SK-N-SH treated with all-trans-retinoic acid at 6 μM for 48 hours (cell line): ENCODE measurements at regions not wholly inside any gene's neighbourhood (a gene's known extent, or its start where the extent isn't known, plus 50 kb on each side); places are given as distances from the start of the nearest gene placed in this dataset.

Experiments
- ATAC-seq: fragments of 200-7000 bp; cut with Tn5 transposase; 3 replicates; pipeline ENCODE4 v1.9.1; 2020; ENCODE audit warnings: mild to moderate bottlenecking, moderate library complexity
- ARNTL ChIP-seq: fragments of 450-650 bp; formaldehyde crosslinking; IDR thresholded peaks from 2 replicates; pipeline ENCODE4 v1.5.0; 2020; ENCODE audit warnings: low read depth, mild to moderate bottlenecking, moderate library complexity, borderline replicate concordance
- BACH2 ChIP-seq: fragments of 250-450 bp; sonication (Bioruptor Pico); IDR thresholded peaks from 2 replicates; pipeline ENCODE4 v1.9.0; 2021; ENCODE audit warnings: mild to moderate bottlenecking, borderline replicate concordance
- CSDC2 ChIP-seq: fragments of 250-450 bp; sonication (Bioruptor Pico); IDR thresholded peaks from 2 replicates; pipeline ENCODE4 v1.5.0; 2020; ENCODE audit warnings: mild to moderate bottlenecking, moderate library complexity
- GLIS3 ChIP-seq: fragments of 250-450 bp; sonication (Bioruptor Pico); IDR thresholded peaks from 2 replicates; pipeline ENCODE4 v1.5.0; 2020; ENCODE audit warnings: mild to moderate bottlenecking, moderate library complexity
- ISL1 ChIP-seq: fragments of 250-450 bp; sonication (Bioruptor Pico); IDR thresholded peaks from 2 replicates; pipeline ENCODE4 v2.1.2; 2022; ENCODE audit warnings: mild to moderate bottlenecking, moderate library complexity
- PPARA ChIP-seq: fragments of 250-450 bp; sonication (Bioruptor Pico); IDR thresholded peaks from 2 replicates; pipeline ENCODE4 v1.5.0; 2020; ENCODE audit warnings: mild to moderate bottlenecking, borderline replicate concordance
- RARB ChIP-seq: fragments of 250-450 bp; sonication (Bioruptor Pico); IDR thresholded peaks from 2 replicates; pipeline ENCODE4 v1.8.0; 2021; ENCODE audit warnings: mild to moderate bottlenecking, moderate library complexity
- SNAI2 ChIP-seq: fragments of 250-450 bp; sonication (Bioruptor Pico); IDR thresholded peaks from 2 replicates; pipeline ENCODE4 v1.5.0; 2020; ENCODE audit warnings: mild to moderate bottlenecking, moderate library complexity
- TOX ChIP-seq: fragments of 250-450 bp; sonication (Bioruptor Pico); IDR thresholded peaks from 2 replicates; pipeline ENCODE4 v1.8.0; 2021; ENCODE audit warnings: mild to moderate bottlenecking, moderate library complexity, borderline replicate concordance
- ZFP3 ChIP-seq: fragments of 250-450 bp; sonication (Bioruptor Pico); IDR thresholded peaks from 2 replicates; pipeline ENCODE4 v1.5.0; 2020; ENCODE audit warnings: mild to moderate bottlenecking, moderate library complexity
- ZFP30 ChIP-seq: fragments of 450-650 bp; formaldehyde crosslinking; IDR thresholded peaks from 2 replicates; pipeline ENCODE4 v1.5.0; 2022; ENCODE audit warnings: mild to moderate bottlenecking, moderate library complexity
- ZNF70 ChIP-seq: fragments of 450-650 bp; formaldehyde crosslinking; IDR thresholded peaks from 2 replicates; pipeline ENCODE4 v1.5.0; 2020; ENCODE audit warnings: mild to moderate bottlenecking, moderate library complexity
- ZNF8 ChIP-seq: fragments of 450-650 bp; formaldehyde crosslinking; IDR thresholded peaks from 2 replicates; pipeline ENCODE4 v1.5.0; 2020; ENCODE audit warnings: mild to moderate bottlenecking, moderate library complexity
- TF ChIP-seq, protein P1 (sequence below): fragments of 250-450 bp; sonication (Bioruptor Pico); IDR thresholded peaks from 2 replicates; pipeline ENCODE4 v1.8.0; 2021; ENCODE audit warnings: low read depth, mild to moderate bottlenecking, moderate library complexity, borderline replicate concordance
- TF ChIP-seq, protein P2 (sequence below): fragments of 250-450 bp; sonication (Bioruptor Pico); IDR thresholded peaks from 2 replicates; pipeline ENCODE4 v1.5.1; 2021; ENCODE audit warnings: mild to moderate bottlenecking, moderate library complexity
- TF ChIP-seq, protein P3 (sequence below): fragments of 250-450 bp; sonication (Bioruptor Pico); IDR thresholded peaks from 2 replicates; pipeline ENCODE4 v1.5.1; 2020; ENCODE audit warnings: low read depth, mild to moderate bottlenecking, moderate library complexity
- TF ChIP-seq, protein P4 (sequence below): fragments of 250-450 bp; sonication (Bioruptor Pico); IDR thresholded peaks from 2 replicates; pipeline ENCODE4 v1.8.0; 2020; ENCODE audit warnings: mild to moderate bottlenecking, moderate library complexity, borderline replicate concordance
- TF ChIP-seq, protein P5 (sequence below): fragments of 250-450 bp; sonication (Bioruptor Pico); IDR thresholded peaks from 2 replicates; pipeline ENCODE4 v1.5.0; 2020; ENCODE audit warnings: mild to moderate bottlenecking, moderate library complexity

DNA sequence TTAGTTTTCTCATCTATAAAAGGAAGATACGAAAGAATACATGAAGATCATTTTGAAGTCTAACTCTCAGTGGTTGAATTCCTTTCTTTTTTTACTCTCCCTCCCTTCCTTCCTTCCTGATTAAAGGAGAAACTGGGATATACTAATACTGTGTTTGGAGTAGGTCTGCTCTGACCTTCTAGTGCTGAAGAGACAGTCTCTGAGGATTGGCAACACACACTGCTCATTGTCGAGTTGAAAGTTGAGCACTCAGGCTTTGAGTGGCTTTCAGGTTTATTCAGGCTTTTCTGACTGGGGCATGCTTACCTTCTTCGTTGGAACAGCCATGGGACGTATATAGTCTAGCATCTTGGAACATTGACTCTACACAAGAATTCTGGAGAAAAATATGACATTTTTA, 86.9 kb upstream of the RPS23 start:
- no peak for ATAC-seq
- TF ChIP-seq GLIS3 (CRISPR knock-in tag): no peak
- no peak for TF ChIP-seq RARB
- TF ChIP-seq ZFP30 (CRISPR knock-in tag): no peak
- TF ChIP-seq ISL1 (CRISPR knock-in tag): no peak
- TF ChIP-seq, protein P1, sequence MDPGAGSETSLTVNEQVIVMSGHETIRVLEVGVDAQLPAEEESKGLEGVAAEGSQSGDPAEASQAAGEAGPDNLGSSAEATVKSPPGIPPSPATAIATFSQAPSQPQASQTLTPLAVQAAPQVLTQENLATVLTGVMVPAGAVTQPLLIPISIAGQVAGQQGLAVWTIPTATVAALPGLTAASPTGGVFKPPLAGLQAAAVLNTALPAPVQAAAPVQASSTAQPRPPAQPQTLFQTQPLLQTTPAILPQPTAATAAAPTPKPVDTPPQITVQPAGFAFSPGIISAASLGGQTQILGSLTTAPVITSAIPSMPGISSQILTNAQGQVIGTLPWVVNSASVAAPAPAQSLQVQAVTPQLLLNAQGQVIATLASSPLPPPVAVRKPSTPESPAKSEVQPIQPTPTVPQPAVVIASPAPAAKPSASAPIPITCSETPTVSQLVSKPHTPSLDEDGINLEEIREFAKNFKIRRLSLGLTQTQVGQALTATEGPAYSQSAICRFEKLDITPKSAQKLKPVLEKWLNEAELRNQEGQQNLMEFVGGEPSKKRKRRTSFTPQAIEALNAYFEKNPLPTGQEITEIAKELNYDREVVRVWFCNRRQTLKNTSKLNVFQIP (CRISPR knock-in tag): no peak
- TF ChIP-seq ZNF70 (CRISPR knock-in tag): no peak
- TF ChIP-seq PPARA: no peak
- TF ChIP-seq, protein P2, sequence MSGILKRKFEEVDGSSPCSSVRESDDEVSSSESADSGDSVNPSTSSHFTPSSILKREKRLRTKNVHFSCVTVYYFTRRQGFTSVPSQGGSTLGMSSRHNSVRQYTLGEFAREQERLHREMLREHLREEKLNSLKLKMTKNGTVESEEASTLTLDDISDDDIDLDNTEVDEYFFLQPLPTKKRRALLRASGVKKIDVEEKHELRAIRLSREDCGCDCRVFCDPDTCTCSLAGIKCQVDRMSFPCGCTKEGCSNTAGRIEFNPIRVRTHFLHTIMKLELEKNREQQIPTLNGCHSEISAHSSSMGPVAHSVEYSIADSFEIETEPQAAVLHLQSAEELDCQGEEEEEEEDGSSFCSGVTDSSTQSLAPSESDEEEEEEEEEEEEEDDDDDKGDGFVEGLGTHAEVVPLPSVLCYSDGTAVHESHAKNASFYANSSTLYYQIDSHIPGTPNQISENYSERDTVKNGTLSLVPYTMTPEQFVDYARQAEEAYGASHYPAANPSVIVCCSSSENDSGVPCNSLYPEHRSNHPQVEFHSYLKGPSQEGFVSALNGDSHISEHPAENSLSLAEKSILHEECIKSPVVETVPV (CRISPR knock-in tag): no peak
- TF ChIP-seq CSDC2 (CRISPR knock-in tag): no peak
- TF ChIP-seq, protein P3, sequence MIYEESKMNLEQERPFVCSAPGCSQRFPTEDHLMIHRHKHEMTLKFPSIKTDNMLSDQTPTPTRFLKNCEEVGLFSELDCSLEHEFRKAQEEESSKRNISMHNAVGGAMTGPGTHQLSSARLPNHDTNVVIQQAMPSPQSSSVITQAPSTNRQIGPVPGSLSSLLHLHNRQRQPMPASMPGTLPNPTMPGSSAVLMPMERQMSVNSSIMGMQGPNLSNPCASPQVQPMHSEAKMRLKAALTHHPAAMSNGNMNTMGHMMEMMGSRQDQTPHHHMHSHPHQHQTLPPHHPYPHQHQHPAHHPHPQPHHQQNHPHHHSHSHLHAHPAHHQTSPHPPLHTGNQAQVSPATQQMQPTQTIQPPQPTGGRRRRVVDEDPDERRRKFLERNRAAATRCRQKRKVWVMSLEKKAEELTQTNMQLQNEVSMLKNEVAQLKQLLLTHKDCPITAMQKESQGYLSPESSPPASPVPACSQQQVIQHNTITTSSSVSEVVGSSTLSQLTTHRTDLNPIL (CRISPR knock-in tag): no peak

DNA sequence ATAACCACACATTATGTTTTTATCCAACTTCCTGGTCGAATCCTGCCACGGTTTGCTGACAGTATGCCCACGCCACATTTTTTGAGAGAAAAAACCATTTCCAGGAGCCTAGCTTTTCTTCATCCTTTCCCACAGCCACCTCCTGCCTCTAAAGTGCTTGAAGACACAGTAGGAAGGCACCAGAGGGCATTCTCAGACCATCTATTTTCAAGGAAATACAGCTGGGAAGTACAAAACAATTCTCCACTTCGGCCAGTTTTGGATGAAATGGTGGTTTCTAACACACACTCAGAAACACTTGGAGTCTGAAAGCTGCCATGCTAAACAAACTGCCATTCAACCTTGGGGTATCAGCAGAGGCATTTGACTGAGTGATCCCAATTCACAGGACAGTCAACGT, 86.3 kb upstream of the RPS23 start:
- ATAC-seq: peak; percentile 97

More for the DNA sequence above, 86.3 kb upstream of the RPS23 start:
- TF ChIP-seq, protein P3 (CRISPR knock-in tag): no peak
- no peak for TF ChIP-seq PPARA
- TF ChIP-seq SNAI2: no peak
- TF ChIP-seq ZFP3: no peak
- no peak for TF ChIP-seq RARB
- no peak for TF ChIP-seq ARNTL (CRISPR knock-in tag)
- TF ChIP-seq, protein P2 (CRISPR knock-in tag): no peak
- TF ChIP-seq, protein P4, sequence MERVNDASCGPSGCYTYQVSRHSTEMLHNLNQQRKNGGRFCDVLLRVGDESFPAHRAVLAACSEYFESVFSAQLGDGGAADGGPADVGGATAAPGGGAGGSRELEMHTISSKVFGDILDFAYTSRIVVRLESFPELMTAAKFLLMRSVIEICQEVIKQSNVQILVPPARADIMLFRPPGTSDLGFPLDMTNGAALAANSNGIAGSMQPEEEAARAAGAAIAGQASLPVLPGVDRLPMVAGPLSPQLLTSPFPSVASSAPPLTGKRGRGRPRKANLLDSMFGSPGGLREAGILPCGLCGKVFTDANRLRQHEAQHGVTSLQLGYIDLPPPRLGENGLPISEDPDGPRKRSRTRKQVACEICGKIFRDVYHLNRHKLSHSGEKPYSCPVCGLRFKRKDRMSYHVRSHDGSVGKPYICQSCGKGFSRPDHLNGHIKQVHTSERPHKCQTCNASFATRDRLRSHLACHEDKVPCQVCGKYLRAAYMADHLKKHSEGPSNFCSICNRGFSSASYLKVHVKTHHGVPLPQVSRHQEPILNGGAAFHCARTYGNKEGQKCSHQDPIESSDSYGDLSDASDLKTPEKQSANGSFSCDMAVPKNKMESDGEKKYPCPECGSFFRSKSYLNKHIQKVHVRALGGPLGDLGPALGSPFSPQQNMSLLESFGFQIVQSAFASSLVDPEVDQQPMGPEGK (CRISPR knock-in tag): no peak
- TF ChIP-seq BACH2 (CRISPR knock-in tag): no peak
- TF ChIP-seq, protein P1 (CRISPR knock-in tag): no peak
- TF ChIP-seq, protein P5, sequence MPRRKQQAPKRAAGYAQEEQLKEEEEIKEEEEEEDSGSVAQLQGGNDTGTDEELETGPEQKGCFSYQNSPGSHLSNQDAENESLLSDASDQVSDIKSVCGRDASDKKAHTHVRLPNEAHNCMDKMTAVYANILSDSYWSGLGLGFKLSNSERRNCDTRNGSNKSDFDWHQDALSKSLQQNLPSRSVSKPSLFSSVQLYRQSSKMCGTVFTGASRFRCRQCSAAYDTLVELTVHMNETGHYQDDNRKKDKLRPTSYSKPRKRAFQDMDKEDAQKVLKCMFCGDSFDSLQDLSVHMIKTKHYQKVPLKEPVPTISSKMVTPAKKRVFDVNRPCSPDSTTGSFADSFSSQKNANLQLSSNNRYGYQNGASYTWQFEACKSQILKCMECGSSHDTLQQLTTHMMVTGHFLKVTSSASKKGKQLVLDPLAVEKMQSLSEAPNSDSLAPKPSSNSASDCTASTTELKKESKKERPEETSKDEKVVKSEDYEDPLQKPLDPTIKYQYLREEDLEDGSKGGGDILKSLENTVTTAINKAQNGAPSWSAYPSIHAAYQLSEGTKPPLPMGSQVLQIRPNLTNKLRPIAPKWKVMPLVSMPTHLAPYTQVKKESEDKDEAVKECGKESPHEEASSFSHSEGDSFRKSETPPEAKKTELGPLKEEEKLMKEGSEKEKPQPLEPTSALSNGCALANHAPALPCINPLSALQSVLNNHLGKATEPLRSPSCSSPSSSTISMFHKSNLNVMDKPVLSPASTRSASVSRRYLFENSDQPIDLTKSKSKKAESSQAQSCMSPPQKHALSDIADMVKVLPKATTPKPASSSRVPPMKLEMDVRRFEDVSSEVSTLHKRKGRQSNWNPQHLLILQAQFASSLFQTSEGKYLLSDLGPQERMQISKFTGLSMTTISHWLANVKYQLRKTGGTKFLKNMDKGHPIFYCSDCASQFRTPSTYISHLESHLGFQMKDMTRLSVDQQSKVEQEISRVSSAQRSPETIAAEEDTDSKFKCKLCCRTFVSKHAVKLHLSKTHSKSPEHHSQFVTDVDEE (CRISPR knock-in tag): no peak
- no peak for TF ChIP-seq ZFP30 (CRISPR knock-in tag)
- no peak for TF ChIP-seq ZNF8 (CRISPR knock-in tag)
- TF ChIP-seq TOX (CRISPR knock-in tag): no peak
